ENCODE measurements at regions not wholly inside any gene's neighbourhood (a gene's known extent, or its start where the extent isn't known, plus 50 kb on each side); places are given as distances from the start of the nearest gene placed in this dataset.

GRCh38 chr16:73735018-73735417 lies 561.6 kb upstream of the PSMD7 start:
- no peak for TF ChIP-seq CTCF (conservative IDR thresholded peaks at IDR 0.05; ENCODE audit: low read length)
- TF ChIP-seq EZH2phosphoT487 (IDR thresholded peaks at IDR 0.05; ENCODE audit: borderline replicate concordance, low read depth, low read length), result no peak

Measured in OCI-LY7 (cell line).